Activated CD8-positive, alpha-beta memory T cell treated with anti-CD3 and anti-CD28 coated beads, Interleukin-2, amount 50 U/mL, for 48 hours (primary cell): ENCODE measurements at regions not wholly inside any gene's neighbourhood (a gene's known extent, or its start where the extent isn't known, plus 50 kb on each side); places are given as distances from the start of the nearest gene placed in this dataset.
"Not testable (repeated sequence)": the region's sequence is repeated elsewhere in the genome, so short reads cannot be mapped to it uniquely, and the experiment has no call there.

ENCODE experiments used
- DNase-seq: peaks from one replicate; pipeline ENCODE4 v3.0.0-alpha.2; 2020

GRCh38 chr16:9345880-9346279 lies 254.4 kb downstream of the HAPSTR1 start:
- no peak for DNase-seq

DNA sequence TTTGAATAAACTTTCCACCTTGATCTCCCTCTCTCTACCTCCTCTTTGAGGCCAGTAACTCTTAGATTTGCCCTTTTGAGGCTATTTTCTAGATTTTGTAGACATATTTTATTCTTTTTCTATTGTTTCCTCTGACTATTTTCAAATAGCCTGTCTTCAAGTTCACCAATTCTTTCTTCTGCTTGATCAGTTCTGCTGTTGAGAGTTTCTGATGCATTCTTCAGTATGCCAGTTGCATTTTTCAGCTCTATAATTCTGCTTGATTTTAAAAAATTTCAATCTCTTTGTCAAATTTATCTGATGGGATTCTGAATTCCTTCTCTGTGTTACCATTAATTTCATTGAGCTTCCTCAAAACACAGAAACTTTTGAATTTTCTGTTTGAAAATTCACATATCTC lies 257.5 kb downstream of the HAPSTR1 start:
- no peak for DNase-seq

- not testable (repeated sequence) for DNase-seq
Measured at GRCh38 chr16:9349373-9349960, 258.0 kb downstream of the HAPSTR1 start.

DNA sequence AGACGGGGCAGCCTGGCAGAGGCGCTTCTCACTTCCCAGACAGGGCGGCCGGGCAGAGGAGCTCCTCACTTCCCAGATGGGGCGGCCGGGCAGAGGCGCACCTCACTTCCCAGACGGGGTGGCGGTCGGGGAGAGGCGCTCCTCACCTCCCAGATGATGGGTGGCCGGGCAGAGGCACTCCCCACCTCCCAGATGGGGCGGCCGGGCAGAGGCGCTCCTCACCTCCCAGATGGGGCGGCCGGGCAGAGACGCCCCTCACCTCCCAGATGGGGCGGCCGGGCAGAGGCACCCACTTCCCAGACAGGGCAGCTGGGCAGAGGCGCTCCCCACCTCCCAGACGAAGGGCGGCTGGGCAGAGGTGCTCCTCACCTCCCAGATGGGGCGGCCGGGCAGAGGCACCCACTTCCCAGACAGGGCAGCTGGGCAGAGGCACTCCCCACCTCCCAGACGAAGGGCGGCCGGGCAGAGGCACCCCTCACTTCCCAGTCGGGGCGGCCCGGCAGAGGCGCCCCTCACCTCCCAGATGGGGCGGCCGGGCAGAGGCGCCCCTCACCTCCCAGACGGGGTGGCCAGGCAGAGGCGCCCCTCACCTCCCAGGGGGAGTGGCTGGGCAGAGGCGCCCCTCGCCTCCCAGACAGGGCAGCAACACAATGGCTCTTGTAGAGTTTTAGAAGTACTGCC lies 258.8 kb downstream of the HAPSTR1 start:
- not testable (repeated sequence) for DNase-seq

GRCh38 chr16:9351440-9351839 lies 260.0 kb downstream of the HAPSTR1 start:
- no peak for DNase-seq

DNA sequence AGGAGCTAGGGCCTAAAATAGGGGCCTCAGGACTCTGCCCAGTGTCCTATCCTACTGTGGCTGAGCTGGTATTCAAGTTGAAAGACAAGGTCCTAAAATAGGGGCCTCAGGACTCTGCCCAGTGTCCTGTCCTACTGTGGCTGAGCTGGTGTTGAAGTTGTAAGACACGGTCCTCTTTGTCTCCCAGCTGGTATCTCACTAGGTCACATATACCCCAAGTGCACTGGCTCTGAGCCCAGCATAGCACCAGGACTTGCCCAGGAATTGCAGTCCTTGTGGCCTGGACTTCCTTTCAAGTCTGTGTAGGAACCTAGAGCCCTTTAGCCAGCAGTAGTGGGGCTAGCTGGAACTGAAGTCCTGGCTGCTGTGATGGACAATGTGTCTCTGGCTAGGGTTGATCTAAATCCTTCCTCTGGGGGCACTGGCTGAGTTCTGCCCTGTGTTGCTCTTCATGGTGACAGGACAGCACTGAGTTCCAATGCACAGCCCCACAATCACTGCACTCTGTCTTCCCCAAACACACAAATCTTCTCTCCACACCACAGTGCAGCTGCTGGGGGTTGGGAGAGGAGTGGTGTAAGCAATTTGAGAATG lies 260.5 kb downstream of the HAPSTR1 start:
- DNase-seq, result no peak

GRCh38 chr16:9357829-9358228 lies 266.4 kb downstream of the HAPSTR1 start:
- no peak for DNase-seq

DNA sequence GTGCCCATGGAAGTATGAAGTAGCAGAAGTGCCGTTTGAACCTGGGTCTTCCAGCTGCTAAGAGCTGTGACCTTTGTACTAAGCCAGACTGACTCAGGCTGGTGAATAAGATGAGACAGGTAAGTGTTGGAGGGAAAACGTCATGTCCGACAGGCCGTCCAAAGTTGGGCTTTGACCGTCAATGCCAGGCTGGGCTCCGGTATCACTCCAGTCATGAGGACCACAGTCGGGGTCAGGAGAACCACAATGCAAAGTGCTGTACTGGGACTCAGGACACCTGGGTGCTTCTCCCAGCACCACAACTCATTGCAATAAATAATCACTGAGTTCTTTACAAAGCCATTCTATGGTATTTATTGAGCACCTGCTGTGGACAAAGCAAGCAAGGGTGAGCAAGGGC lies 268.6 kb downstream of the HAPSTR1 start:
- DNase-seq, result no peak

- DNase-seq, result no peak
Measured at GRCh38 chr16:9362050-9362449, 270.6 kb downstream of the HAPSTR1 start.

DNA sequence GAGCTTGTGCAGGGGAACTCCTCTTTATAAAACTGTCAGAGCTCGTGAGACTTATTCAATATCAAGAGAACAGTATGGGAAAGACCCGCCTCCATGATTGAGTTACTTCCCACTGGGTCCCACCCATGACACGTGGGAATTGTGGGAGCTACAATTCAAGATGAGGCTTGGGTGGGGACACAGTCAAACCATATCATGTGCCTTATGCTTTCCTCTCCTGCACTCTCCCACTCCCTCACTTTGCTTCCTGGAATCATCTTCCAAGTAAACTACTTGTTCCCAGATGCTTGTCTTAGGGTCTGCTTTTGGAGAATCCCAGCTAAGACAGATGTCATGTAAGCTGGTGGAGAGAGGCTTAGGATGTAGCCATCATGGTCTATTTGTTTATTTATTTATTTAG lies 271.2 kb downstream of the HAPSTR1 start:
- no peak for DNase-seq

GRCh38 chr16:9363520-9363919 lies 272.1 kb downstream of the HAPSTR1 start:
- DNase-seq, result no peak

DNA sequence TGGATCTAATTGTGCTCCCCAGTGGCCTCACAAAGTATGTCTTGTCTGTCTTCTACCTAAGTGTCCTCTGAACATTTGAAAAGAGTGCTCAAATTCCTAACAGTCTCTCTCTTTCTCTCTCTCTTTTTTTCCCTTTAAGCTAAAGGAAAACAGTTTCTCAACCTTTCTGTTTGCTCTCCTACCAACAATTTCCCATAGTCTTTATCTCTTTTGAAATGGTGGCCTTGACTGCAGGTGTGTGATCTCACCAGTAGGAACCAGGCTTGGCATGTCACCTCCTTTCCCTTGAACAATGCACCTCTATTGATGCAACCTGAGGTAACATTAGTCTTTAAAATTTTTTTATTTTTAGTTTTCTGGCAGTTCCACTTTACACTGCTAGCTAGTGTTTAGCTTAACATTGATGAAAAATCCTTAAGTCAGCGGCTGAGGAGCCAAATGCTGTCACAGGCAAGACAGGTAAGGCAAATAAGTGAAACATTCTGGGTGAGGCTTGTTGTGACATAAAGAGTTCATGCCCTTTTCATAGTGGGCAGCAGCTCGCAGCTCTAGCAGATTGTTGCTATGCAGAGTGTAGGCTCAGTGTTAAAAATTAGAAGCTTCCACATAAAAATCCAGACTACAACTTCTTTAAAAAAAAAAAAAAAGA lies 273.4 kb downstream of the HAPSTR1 start:
- no peak for DNase-seq

DNA sequence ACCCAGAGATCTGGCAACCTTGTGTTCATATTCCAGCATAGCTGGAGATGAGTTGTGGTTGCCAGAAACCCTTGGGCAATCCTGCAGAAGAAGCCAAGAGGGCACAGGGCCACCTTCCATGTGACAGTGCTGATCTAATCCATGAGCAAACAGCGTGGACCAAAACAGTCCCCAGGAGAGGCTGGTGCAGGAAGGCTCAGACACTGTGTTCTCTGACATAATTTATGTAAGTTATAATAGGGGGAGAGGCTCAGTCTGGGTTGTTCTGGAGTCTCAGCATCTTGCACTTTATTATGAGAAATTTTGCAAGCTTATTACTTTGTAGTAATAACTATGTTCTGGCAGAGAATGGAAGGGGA lies 273.9 kb downstream of the HAPSTR1 start:
- no peak for DNase-seq

DNA sequence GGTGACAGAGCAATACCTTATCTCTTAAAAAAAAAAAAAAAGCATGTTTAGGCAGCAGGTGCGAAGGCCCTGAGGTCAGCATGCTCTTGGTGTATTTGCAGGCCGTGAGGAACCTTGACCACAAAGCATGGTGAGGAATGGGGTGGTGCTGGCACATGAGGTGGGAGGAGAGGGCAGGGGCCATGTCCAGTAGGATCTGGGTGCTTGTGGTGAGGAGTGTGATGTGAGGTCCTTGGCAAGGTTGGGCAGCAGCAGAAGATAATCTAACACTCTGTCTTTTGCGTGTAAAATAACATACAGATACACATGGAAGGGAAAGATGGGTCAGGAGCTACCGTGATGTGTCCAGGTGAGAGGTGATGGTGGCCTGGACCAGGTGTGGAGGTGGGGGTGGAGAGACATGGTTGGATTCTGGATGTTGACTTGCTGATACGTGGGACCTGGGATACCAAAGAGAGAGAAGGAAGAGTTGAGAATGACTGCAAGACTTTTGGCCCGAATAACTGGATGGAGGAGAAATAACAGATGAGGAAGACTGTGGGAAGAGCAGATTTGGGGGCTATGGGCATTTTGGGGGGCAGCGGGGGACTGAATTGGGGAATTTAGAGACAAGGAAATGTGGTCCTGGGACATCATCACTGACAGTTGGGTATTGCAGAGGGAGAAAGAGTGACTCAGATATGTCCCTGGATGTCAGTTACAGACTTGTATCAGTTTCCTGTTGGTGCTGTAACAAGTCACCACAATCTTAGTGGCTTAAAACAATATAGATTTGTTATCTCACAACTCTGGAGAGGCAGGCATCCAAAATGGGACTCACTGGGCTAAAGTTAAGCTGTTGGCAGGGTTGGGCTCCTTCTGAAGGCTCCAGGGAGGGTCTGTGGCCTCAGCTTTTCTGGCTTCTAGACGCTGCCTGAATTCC lies 274.9 kb downstream of the HAPSTR1 start:
- DNase-seq, result no peak

GRCh38 chr16:9370061-9370491 lies 278.6 kb downstream of the HAPSTR1 start:
- no peak for DNase-seq

DNA sequence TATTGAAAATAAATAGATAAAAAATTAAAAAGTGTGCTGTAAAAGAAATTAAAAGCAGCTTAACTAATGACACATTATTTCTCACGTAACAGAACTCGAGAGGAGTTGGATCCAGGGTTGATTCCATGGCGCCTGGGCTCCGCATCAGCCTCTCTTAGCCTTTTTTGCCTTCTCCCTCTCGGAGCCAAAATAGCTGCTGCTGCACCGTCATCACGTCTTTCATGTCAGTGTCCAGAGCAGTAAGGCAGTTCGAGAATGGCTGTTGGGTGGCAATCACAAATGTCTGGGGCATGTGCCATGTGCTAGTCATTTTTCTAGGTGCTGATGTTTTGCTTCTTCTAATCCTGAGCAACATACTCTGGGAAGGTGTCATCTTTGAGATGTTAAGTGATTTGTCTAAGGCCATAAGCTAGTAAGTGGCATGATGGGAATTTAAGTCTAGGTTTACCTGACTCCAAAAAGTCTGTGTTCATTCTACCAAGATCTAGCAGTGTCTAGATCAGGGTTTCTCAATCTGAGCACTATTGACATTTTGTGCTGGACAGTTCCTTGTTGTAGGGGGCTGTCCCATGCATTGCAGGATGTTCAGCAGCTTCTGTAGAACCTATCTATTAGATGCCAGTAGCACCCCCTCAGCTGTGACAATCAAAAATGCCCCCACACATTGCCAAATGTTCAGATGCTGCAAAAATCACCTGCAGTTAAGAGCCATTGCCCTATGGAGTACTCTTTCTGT lies 280.4 kb downstream of the HAPSTR1 start:
- DNase-seq, result no peak

- no peak for DNase-seq
Measured at GRCh38 chr16:9372934-9373890, 281.8 kb downstream of the HAPSTR1 start.

- no peak for DNase-seq
Measured at GRCh38 chr16:9374061-9374460, 282.6 kb downstream of the HAPSTR1 start.

DNA sequence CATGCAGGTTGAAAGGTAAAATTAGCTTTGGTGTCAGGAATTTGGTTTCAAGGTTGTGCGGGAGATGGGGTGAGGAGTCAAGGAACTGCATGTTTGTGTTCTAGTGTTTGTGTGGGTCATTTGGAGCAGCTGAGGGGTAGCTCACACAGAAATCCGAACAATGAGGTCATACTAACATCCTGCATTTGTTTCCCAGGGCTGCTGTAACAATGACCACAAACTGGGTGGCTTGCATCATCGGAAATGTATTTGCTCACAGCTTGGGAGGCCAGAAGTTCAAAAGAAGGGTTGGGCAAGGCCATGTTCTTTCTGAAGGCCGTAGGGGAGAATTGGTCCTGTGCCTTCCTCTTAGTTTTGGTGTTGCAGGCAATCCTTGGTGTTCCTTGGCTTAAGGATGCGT lies 287.4 kb downstream of the HAPSTR1 start:
- no peak for DNase-seq

GRCh38 chr16:9380221-9380620 lies 288.8 kb downstream of the HAPSTR1 start:
- DNase-seq, result no peak

- DNase-seq, result no peak
Measured at GRCh38 chr16:9381399-9381798, 290.0 kb downstream of the HAPSTR1 start.
